ENCODE measurements at regions not wholly inside any gene's neighbourhood (a gene's known extent, or its start where the extent isn't known, plus 50 kb on each side); places are given as distances from the start of the nearest gene placed in this dataset.
"Not testable (repeated sequence)": the region's sequence is repeated elsewhere in the genome, so short reads cannot be mapped to it uniquely, and the experiment has no call there.

- DNase-seq (ENCODE audit: low read depth) = no peak
- no peak for TF ChIP-seq CTCF (IDR thresholded peaks at IDR 0.05; ENCODE audit: low read depth, low read length)
- TF ChIP-seq MAX (IDR thresholded peaks at IDR 0.05; ENCODE audit: low read depth, low read length) = no peak
- no peak overlapping the region for H3K4me3 ChIP-seq (ENCODE audit: low read depth, low read length)
These were observed 145.7 kb downstream of the VSIG4 start for GRCh38 chrX:65894133-65894532.

- DNase-seq (ENCODE audit: low read depth); H3K4me3 ChIP-seq (ENCODE audit: low read depth, low read length): not testable (repeated sequence)
These were observed 148.1 kb downstream of the VSIG4 start for GRCh38 chrX:65891817-65892216.

GRCh38 chrX:65888150-65888549, 151.7 kb downstream of the VSIG4 start:
- H3K4me3 ChIP-seq (ENCODE audit: low read depth, low read length); DNase-seq (ENCODE audit: low read depth): not testable (repeated sequence)

- H3K4me3 ChIP-seq (ENCODE audit: low read depth, low read length) = no peak overlapping the region
- DNase-seq (ENCODE audit: low read depth) = no peak
- no peak for TF ChIP-seq POLR2A (IDR thresholded peaks at IDR 0.05; ENCODE audit: extremely low read depth, insufficient read length)
- TF ChIP-seq MAX (IDR thresholded peaks at IDR 0.05; ENCODE audit: low read depth, low read length) = no peak
- no peak for TF ChIP-seq CTCF (IDR thresholded peaks at IDR 0.05; ENCODE audit: low read depth, low read length)
- TF ChIP-seq MYC (IDR thresholded peaks at IDR 0.05; ENCODE audit: low read depth, low read length) = no peak
These were observed 156.3 kb downstream of the VSIG4 start for GRCh38 chrX:65883556-65883955.

- DNase-seq (ENCODE audit: low read depth) = no peak
- no peak overlapping the region for H3K4me3 ChIP-seq (ENCODE audit: low read depth, low read length)
- no peak for TF ChIP-seq MAX (IDR thresholded peaks at IDR 0.05; ENCODE audit: low read depth, low read length)
- no peak for TF ChIP-seq CTCF (IDR thresholded peaks at IDR 0.05; ENCODE audit: low read depth, low read length)
- no peak for TF ChIP-seq POLR2A (IDR thresholded peaks at IDR 0.05; ENCODE audit: extremely low read depth, insufficient read length)
- TF ChIP-seq MYC (IDR thresholded peaks at IDR 0.05; ENCODE audit: low read depth, low read length) = no peak
These were observed 159.7 kb downstream of the VSIG4 start for GRCh38 chrX:65879977-65880799.

GRCh38 chrX:65878456-65878855, 161.4 kb downstream of the VSIG4 start:
- DNase-seq (ENCODE audit: low read depth) = no peak
- TF ChIP-seq CTCF (IDR thresholded peaks at IDR 0.05; ENCODE audit: low read depth, low read length) = no peak
- TF ChIP-seq MAX (IDR thresholded peaks at IDR 0.05; ENCODE audit: low read depth, low read length) = no peak
- no peak overlapping the region for H3K4me3 ChIP-seq (ENCODE audit: low read depth, low read length)

GRCh38 chrX:65877953-65878352, 161.9 kb downstream of the VSIG4 start:
- TF ChIP-seq CTCF (IDR thresholded peaks at IDR 0.05; ENCODE audit: low read depth, low read length) = no peak
- DNase-seq (ENCODE audit: low read depth) = no peak
- no peak overlapping the region for H3K4me3 ChIP-seq (ENCODE audit: low read depth, low read length)

GRCh38 chrX:65875614-65876013, 164.3 kb downstream of the VSIG4 start:
- H3K4me3 ChIP-seq (ENCODE audit: low read depth, low read length); DNase-seq (ENCODE audit: low read depth): not testable (repeated sequence)
